ENCODE measurements at regions not wholly inside any gene's neighbourhood (a gene's known extent, or its start where the extent isn't known, plus 50 kb on each side); places are given as distances from the start of the nearest gene placed in this dataset.
"Not testable (repeated sequence)": the region's sequence is repeated elsewhere in the genome, so short reads cannot be mapped to it uniquely, and the experiment has no call there.

DNA sequence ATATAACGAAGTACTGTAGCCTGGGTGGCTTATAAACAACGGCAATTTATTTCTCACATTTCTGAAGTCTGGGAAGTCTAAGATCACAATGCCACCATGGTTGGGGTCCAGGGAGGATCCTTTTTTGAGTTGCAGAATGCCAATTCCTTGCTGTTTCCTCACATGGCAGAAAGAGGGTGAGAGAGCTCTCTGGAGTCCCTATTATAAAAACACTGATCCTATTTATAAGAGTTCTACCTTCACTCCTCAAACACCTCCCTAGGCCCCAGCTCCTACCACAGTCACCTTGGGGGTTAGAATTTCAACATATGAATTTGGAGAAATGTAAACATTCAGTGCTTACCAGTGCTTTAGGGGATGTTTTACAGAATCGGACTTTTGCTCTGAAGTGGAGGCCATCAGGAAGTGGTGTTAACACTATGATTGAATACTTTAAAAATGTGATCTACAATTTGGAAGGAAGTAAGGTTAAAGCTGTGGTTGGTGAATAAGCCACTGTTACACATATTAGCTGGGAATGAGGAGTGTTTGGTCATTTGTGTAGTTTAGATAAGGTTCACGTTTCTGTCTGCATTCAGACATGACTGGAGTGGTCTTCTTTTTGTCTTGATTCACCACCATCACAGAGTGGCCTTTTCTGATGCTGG lies 79.9 kb upstream of the SPTLC3 start:
- ATAC-seq (replicated peaks) = no peak
- no peaks in the 10 kb centered on the region for H3K4me1 Mint-ChIP-seq (ENCODE audit: low read depth in 2 of 2)
- H3K27me3 Mint-ChIP-seq = no peaks in the 10 kb centered on the region
- no peaks in the 10 kb centered on the region for H3K36me3 Mint-ChIP-seq (ENCODE audit: insufficient read depth)
- no peak for DNase-seq
- no peak overlapping the region for H3K4me3 Mint-ChIP-seq
- peaks cover 2 to 14% of the 10 kb centered on the region in 2 donors for H3K9me3 Mint-ChIP-seq
- no peak overlapping the region for H3K27ac Mint-ChIP-seq

DNA sequence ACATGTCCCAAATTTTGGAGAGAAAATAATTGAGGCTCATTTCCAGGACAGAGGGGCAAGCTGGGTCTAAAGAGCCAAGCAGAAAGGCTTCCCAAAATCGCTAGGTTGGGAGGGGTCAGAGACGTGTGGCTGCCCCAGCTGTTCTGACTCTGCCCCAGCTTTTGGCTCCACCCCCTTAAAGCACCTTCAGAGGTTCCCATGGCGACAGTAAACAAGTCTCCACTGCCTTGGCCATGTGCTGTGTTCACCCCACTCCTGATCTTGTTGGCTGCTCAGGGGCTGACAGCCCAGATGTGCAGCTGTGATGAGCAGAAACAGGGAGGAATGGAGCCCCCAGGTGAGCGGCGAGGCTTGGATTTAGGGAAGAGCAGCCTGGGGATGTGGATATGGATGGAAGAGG lies 72.8 kb upstream of the SPTLC3 start:
- H3K27me3 Mint-ChIP-seq = no peaks in the 10 kb centered on the region
- no peak for ATAC-seq (replicated peaks)
- DNase-seq = no peak
- H3K9me3 Mint-ChIP-seq = peaks cover 4 to 7% of the 10 kb centered on the region in 2 donors
- no peaks in the 10 kb centered on the region for H3K36me3 Mint-ChIP-seq (ENCODE audit: insufficient read depth)
- H3K27ac Mint-ChIP-seq = no peak overlapping the region
- H3K4me3 Mint-ChIP-seq = no peak overlapping the region
- H3K4me1 Mint-ChIP-seq (ENCODE audit: low read depth in 2 of 2) = no peaks in the 10 kb centered on the region

DNA sequence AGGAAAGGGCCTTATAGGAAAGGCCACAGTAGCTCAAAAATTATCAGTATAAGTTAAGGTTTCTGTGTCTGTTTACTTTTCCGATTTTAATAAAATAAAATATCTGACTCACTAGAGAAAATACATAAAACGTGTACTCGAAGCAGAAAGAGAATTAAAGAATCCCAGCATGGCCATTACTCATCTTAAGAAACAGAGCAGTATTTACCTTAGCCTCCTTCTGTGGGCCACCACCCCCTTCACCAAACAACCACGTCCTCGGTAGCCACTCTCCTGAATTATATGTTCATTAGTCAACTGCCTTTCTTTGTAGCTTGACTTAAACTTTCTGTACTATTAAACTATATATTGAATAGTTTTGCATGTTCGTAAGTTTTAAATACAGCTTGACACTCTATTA lies 72.2 kb upstream of the SPTLC3 start:
- Mint-ChIP-seq H3K9me3 (peaks cover 4 to 5% of the 10 kb centered on the region in 2 donors), H3K4me3 (no peak overlapping the region), H3K27ac (no peak overlapping the region), H3K36me3 (ENCODE audit: insufficient read depth) (no peaks in the 10 kb centered on the region), H3K27me3 (no peaks in the 10 kb centered on the region), H3K4me1 (ENCODE audit: low read depth in 2 of 2) (no peaks in the 10 kb centered on the region)
- ATAC-seq (replicated peaks) = no peak
- no peak for DNase-seq

DNA sequence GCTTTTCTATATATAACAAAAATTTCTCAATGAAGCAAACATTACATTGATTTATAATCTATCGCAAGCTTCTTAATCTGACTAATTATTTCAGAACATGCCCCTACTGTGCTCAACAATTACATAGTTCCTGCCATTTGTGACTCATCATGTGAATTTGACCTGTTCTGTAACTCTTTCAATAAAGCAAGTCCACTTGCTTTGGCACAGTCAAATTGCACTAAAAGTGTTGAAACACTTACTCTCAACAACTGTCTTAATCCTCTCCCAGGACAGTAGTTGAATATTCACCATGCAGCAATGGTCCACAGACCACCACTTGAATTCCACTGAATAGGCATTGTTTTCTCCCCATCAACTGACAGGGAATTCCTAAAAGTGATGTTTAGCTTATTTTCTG lies 67.7 kb upstream of the SPTLC3 start:
- Mint-ChIP-seq H3K4me3 (no peak overlapping the region), H3K27me3 (no peaks in the 10 kb centered on the region), H3K4me1 (ENCODE audit: low read depth in 2 of 2) (no peaks in the 10 kb centered on the region), H3K27ac (no peak overlapping the region), H3K36me3 (ENCODE audit: insufficient read depth) (no peaks in the 10 kb centered on the region), H3K9me3 (peaks cover 0 to 7% of the 10 kb centered on the region in 2 donors)
- DNase-seq = no peak
- no peak for ATAC-seq (replicated peaks)

GRCh38 chr20:12942123-12942522 lies 66.6 kb upstream of the SPTLC3 start:
- no peaks in the 10 kb centered on the region for H3K36me3 Mint-ChIP-seq (ENCODE audit: insufficient read depth)
- DNase-seq (no peak), ATAC-seq (replicated peaks) (no peak)
- no peaks in the 10 kb centered on the region for H3K27me3 Mint-ChIP-seq
- H3K4me1 Mint-ChIP-seq (ENCODE audit: low read depth in 2 of 2) = no peaks in the 10 kb centered on the region
- H3K9me3 Mint-ChIP-seq = peaks cover 0 to 5% of the 10 kb centered on the region in 2 donors
- H3K27ac Mint-ChIP-seq = no peak overlapping the region
- no peak overlapping the region for H3K4me3 Mint-ChIP-seq

DNA sequence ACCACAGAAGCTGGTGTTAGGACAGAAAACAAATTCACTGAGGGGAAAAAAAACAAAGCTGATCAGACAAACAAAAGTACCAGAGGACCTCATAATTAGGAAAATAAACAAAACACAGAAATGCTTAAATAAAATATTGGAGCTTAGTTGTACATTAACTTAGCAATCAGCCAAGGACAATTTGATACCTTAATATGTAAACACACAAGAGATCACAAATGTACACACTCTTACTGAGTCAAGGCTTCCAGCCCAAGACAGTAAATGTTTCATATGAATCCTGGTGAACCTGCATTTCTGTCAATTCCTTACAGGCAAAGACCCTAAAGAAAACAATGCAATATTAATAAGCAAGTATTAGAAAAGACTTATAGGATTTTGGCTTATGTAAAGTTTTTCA lies 62.0 kb upstream of the SPTLC3 start:
- no peak overlapping the region for H3K4me3 Mint-ChIP-seq
- DNase-seq (no peak), ATAC-seq (replicated peaks) (no peak)
- no peak overlapping the region for H3K27ac Mint-ChIP-seq
- no peaks in the 10 kb centered on the region for H3K4me1 Mint-ChIP-seq (ENCODE audit: low read depth in 2 of 2)
- no peaks in the 10 kb centered on the region for H3K36me3 Mint-ChIP-seq (ENCODE audit: insufficient read depth)
- H3K9me3 Mint-ChIP-seq = peaks cover 7% of the 10 kb centered on the region in 2 donors
- H3K27me3 Mint-ChIP-seq = no peaks in the 10 kb centered on the region

GRCh38 chr20:12947691-12948090 lies 61.1 kb upstream of the SPTLC3 start:
- DNase-seq (no peak), ATAC-seq (replicated peaks) (no peak)
- no peaks in the 10 kb centered on the region for H3K27me3 Mint-ChIP-seq
- peaks cover 7 to 14% of the 10 kb centered on the region in 2 donors for H3K9me3 Mint-ChIP-seq
- no peak overlapping the region for H3K4me3 Mint-ChIP-seq
- H3K27ac Mint-ChIP-seq = no peak overlapping the region
- H3K36me3 Mint-ChIP-seq (ENCODE audit: insufficient read depth) = no peaks in the 10 kb centered on the region
- H3K4me1 Mint-ChIP-seq (ENCODE audit: low read depth in 2 of 2) = no peaks in the 10 kb centered on the region

- Mint-ChIP-seq H3K27ac (no peak overlapping the region), H3K27me3 (no peaks in the 10 kb centered on the region), H3K4me1 (ENCODE audit: low read depth in 2 of 2) (no peaks in the 10 kb centered on the region), H3K9me3 (peaks cover 7 to 14% of the 10 kb centered on the region in 2 donors), H3K4me3 (no peak overlapping the region), H3K36me3 (ENCODE audit: insufficient read depth) (no peaks in the 10 kb centered on the region)
- ATAC-seq (replicated peaks) (no peak), DNase-seq (no peak)
Observed at GRCh38 chr20:12949429-12949980, 59.3 kb upstream of the SPTLC3 start.

DNA sequence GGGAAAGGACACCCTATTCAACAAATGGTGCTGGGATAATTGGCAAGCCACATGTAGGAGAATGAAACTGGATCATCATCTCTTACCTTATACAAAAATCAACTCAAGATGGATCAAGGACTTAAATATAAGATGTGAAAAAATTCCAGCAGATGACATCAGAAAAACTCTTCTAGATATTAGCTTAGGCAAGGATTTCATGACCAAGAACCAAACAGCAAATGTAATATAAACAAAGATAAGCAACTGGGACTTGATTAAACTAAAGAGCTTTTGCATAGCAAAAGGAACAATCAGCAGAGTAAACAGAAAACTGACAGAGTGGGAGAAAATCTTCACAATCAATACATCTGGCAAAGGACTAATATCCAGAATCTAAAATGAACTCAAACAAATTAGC lies 54.5 kb upstream of the SPTLC3 start:
- peaks cover 0 to 28% of the 10 kb centered on the region in 2 donors for H3K9me3 Mint-ChIP-seq
- not testable (repeated sequence) for ATAC-seq (replicated peaks); H3K4me3 Mint-ChIP-seq; H3K4me1 Mint-ChIP-seq (ENCODE audit: low read depth in 2 of 2); H3K27me3 Mint-ChIP-seq; H3K27ac Mint-ChIP-seq; DNase-seq; H3K36me3 Mint-ChIP-seq (ENCODE audit: insufficient read depth)

DNA sequence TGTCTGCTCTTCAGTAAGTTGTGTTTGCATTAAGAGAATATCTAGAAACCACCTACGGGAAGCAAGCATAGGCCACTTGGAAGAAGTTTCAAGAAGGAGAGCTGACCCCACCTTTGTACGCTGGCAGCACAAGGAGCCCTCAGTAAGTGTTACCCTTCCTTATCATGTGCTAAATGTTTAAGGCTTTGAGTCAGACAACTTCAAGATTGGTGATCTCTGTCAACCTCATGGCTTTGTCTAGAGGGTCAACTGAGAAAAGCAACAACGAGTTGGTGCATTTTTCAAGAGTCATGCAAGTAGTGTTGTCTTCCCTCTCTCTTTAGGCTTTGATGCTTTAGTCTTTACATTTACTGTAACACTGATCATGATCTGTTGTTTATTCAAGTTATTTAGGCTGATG lies 53.2 kb upstream of the SPTLC3 start:
- no peak for ATAC-seq (replicated peaks)
- peaks cover 2 to 34% of the 10 kb centered on the region in 2 donors for H3K9me3 Mint-ChIP-seq
- no peak overlapping the region for H3K4me3 Mint-ChIP-seq

DNA sequence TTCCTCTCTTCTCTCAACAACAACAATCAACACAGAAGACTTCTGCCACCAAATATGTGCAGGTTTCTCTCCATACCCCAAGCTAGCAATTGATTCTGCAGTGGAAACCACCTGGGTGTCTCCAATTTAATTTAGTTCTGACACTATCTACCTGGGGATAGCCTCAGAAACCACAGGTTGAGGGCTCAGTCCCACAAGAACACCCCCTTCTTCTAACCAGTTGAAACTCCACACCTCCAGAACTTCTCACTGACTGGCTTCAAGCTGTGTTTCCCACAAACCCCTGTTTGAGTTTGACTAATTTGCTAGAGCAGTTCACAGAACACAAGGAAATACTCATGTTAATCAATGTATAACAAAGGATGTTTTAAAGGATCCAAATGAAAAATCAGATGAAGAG lies 52.5 kb upstream of the SPTLC3 start:
- Mint-ChIP-seq H3K4me3 (no peak overlapping the region), H3K4me1 (ENCODE audit: low read depth in 2 of 2) (no peaks in the 10 kb centered on the region), H3K27me3 (no peaks in the 10 kb centered on the region), H3K27ac (no peak overlapping the region), H3K9me3 (peaks cover 2 to 32% of the 10 kb centered on the region in 2 donors), H3K36me3 (ENCODE audit: insufficient read depth) (no peaks in the 10 kb centered on the region)
- no peak for DNase-seq
- ATAC-seq (replicated peaks) = no peak

More for the DNA sequence above, 53.2 kb upstream of the SPTLC3 start:
- Mint-ChIP-seq H3K36me3 (ENCODE audit: insufficient read depth) (no peaks in the 10 kb centered on the region), H3K4me1 (ENCODE audit: low read depth in 2 of 2) (no peaks in the 10 kb centered on the region), H3K27ac (no peak overlapping the region), H3K27me3 (no peaks in the 10 kb centered on the region)
- DNase-seq = no peak

DNA sequence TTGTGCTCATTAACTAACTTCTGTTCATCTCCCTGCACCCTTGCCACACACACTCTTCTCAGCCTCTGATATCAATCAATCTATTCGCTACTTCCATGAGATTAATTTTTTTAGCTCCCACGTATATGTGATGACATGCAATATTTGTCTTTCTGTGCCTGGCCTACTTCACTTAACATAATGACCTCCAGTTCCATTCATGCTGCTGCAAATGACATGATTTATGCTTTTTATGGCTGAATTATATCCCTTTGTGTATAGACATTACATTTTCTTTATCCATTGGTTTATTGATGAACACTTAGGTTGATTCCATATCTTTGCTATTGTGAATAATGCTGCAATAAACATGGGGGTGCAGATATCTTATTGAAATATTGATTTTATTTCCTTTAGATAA lies 50.8 kb upstream of the SPTLC3 start:
- H3K27me3 Mint-ChIP-seq = no peaks in the 10 kb centered on the region
- peaks cover 2 to 20% of the 10 kb centered on the region in 2 donors for H3K9me3 Mint-ChIP-seq
- no peaks in the 10 kb centered on the region for H3K36me3 Mint-ChIP-seq (ENCODE audit: insufficient read depth)
- ATAC-seq (replicated peaks) (no peak), DNase-seq (no peak)
- no peak overlapping the region for H3K27ac Mint-ChIP-seq
- H3K4me1 Mint-ChIP-seq (ENCODE audit: low read depth in 2 of 2) = no peaks in the 10 kb centered on the region
- H3K4me3 Mint-ChIP-seq = no peak overlapping the region
